Rectal smooth muscle tissue (tissue), 1 donor: ENCODE measurements at regions not wholly inside any gene's neighbourhood (a gene's known extent, or its start where the extent isn't known, plus 50 kb on each side); places are given as distances from the start of the nearest gene placed in this dataset.
"Not testable (repeated sequence)": the region's sequence is repeated elsewhere in the genome, so short reads cannot be mapped to it uniquely, and the experiment has no call there.

ENCODE experiments used
- H3K27ac ChIP-seq: one replicate; pipeline ENCODE4 v1.7.0; 2013; ENCODE audit warnings: low read depth, low read length, inconsistent platforms
- H3K27me3 ChIP-seq: one replicate; pipeline ENCODE4 v1.7.0; 2013; ENCODE audit warnings: low read length; ENCODE audit not compliant: control insufficient read depth, insufficient read depth
- H3K36me3 ChIP-seq: one replicate; pipeline ENCODE4 v1.7.0; 2013; ENCODE audit warnings: low read length; ENCODE audit not compliant: control insufficient read depth, insufficient read depth
- H3K4me1 ChIP-seq: one replicate; pipeline ENCODE4 v1.7.0; 2013; ENCODE audit warnings: low read length; ENCODE audit not compliant: control insufficient read depth, insufficient read depth
- H3K4me3 ChIP-seq: one replicate; pipeline ENCODE4 v1.7.0; 2013; ENCODE audit warnings: low read length
- H3K9ac ChIP-seq: one replicate; pipeline ENCODE4 v1.7.0; 2013; ENCODE audit warnings: low read length

DNA sequence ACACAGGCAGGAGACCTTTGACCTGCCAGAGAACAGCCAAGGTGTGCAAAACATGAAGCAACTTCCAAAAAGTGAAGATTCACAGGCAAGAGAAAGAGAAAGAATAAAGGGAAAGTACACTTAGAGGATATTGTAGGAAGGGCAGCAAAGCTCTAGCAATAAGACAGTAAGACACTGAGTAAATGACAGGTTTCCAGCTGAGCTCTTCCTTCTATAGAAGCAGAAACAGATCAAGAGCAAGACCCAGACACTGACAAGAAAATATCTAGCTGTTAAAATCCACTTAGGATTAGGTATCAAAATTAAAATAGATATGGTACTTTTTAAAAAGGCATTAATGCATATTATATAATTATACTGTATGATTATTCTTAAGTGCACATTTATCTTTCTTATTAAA, 333.4 kb downstream of the RAP2B start:
- H3K4me3 ChIP-seq = no peak overlapping the region
- no peak overlapping the region for H3K9ac ChIP-seq

DNA sequence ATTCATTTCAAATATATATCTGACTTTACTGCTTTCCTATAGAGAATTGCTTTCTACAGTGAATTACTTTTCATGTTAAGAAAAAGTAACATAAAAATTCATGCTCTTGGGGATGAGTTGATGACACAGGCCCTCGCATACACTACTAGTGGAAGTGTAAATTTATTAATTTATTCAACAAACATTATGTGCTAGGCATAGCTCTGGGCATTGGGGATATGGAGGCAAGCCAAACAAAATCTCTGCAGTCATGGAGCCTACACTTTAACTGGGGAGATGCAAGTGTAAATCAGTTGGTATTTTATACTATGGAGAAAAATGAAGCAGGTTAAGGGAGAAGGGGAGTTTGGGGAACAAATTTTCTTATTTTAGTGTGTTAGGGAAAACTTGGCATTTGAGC, 340.7 kb downstream of the RAP2B start:
- Histone ChIP-seq H3K9ac (no peak overlapping the region), H3K27ac (no peak overlapping the region), H3K27me3 (no peaks in the 10 kb centered on the region), H3K36me3 (no peaks in the 10 kb centered on the region), H3K4me3 (no peak overlapping the region), H3K4me1 (no peaks in the 10 kb centered on the region)

More for the DNA sequence above, 333.4 kb downstream of the RAP2B start:
- H3K36me3 ChIP-seq = no peaks in the 10 kb centered on the region
- no peaks in the 10 kb centered on the region for H3K4me1 ChIP-seq
- no peak overlapping the region for H3K27ac ChIP-seq
- H3K27me3 ChIP-seq = no peaks in the 10 kb centered on the region

DNA sequence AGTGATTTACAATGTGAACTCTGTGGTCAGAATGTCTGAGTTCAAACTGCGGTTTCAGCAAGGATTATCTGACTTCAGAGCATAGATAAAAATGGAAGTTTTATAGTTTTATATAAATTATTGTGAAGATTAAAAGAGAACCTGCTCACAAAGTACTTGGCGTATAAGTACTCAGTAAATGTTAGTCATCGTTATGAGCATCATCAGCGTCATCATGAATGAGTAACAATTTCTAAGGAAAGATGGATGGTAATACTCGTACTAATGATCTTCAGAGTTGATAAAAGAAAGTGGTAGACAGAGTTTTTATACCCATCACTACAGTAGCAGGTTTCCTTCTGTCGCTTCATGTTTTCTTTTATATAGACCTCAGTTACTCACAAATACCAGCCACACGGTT, 341.8 kb downstream of the RAP2B start:
- no peak overlapping the region for H3K4me3 ChIP-seq
- H3K4me1 ChIP-seq = no peaks in the 10 kb centered on the region

DNA sequence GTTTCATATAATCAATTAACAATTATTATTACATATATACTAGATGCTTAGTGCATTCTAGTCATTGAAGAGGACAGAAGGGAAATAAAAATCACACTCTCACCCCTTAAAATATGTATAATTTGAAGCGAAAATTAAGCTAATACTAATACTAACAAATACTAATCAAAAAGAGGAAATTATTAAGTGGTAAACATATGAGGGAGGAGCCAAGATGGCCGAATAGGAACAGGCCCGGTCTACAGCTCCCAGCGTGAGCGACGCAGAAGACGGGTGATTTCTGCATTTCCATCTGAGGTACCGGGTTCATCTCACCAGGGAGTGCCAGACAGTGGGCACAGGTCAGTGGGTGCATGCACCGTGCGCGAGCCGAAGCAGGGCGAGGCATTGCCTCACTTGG, 344.2 kb downstream of the RAP2B start:
- not testable (repeated sequence) for H3K36me3 ChIP-seq, H3K27ac ChIP-seq, H3K4me1 ChIP-seq, H3K27me3 ChIP-seq, H3K4me3 ChIP-seq, H3K9ac ChIP-seq

More for the DNA sequence above, 341.8 kb downstream of the RAP2B start:
- Histone ChIP-seq H3K27me3 (no peaks in the 10 kb centered on the region), H3K9ac (no peak overlapping the region), H3K27ac (no peak overlapping the region), H3K36me3 (no peaks in the 10 kb centered on the region)

DNA sequence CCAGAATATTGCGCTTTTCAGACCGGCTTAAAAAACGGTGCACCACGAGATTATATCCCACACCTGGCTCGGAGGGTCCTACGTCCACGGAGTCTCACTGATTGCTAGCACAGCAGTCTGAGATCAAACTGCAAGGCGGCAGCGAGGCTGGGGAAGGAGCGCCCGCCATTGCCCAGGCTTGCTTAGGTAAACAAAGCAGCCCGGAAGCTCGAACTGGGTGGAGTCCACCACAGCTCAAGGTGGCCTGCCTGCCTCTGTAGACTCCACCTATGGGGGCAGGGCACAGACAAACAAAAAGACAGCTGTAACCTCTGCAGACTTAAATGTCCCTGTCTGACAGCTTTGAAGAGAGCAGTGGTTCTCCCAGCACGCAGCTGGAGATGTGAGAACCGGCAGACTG, 344.7 kb downstream of the RAP2B start:
- not testable (repeated sequence) for H3K9ac ChIP-seq, H3K4me1 ChIP-seq, H3K36me3 ChIP-seq, H3K4me3 ChIP-seq, H3K27me3 ChIP-seq, H3K27ac ChIP-seq

DNA sequence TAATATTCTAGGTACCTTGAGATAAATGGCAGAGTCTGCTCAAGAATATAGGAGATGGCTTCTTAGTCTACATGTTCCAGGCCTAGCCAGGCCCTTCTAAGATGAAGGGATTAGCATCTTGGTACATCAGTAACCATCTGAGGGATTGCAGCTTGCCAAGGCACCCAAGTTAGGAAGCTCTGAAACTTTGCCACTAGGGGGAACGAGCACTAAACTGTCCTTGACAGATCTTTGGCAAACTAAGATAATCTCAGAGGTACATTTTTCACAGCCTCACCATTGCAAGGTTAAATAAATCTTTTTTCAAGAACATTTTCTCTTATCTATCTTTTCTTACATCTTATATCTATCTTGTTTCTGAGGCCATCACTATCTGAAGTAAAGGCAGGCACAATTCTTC, 351.2 kb downstream of the RAP2B start:
- Histone ChIP-seq H3K4me1 (no peaks in the 10 kb centered on the region), H3K4me3 (no peak overlapping the region), H3K9ac (no peak overlapping the region), H3K27ac (no peak overlapping the region), H3K27me3 (no peaks in the 10 kb centered on the region), H3K36me3 (no peaks in the 10 kb centered on the region)

DNA sequence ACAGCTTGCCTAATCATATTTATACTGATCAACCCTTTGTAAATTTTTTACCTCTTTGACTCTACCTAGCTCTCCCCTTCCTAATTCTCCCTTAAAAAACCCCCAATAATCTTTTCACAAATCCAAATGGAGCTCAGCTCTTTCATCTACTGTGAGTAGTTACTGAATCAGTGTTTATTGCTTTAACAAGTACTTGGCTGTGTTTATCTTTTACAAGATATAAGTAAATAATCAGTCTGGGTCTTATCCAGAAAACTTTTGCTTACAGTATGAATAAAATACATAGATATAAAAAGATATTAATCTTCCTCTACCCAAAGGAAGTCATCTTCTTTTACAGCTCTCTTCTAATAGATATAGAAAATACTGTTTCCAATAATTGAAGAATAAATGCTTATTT, 366.4 kb downstream of the RAP2B start:
- Histone ChIP-seq H3K9ac (no peak overlapping the region), H3K27me3 (peaks cover 2% of the 10 kb centered on the region), H3K36me3 (no peaks in the 10 kb centered on the region), H3K27ac (no peak overlapping the region), H3K4me1 (no peaks in the 10 kb centered on the region), H3K4me3 (no peak overlapping the region)

DNA sequence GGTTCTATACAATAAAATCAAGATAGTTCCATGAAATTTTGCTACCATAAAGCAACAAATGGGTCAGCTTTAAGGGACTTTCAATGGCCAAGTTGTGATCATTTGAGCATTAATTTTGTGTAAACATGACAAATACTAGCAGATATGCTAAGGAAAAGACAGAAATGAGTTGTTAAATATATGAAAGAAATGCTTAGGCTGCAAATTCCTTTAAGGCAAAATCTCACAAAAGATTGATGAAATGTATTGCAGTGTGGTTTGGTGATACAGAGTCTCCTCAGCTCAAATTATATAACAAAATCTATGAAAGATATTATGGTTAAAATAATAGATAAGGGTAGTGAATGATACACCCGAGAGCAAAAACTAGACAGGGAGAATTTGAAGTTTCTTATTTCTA, 377.2 kb downstream of the RAP2B start:
- no peaks in the 10 kb centered on the region for H3K4me1 ChIP-seq
- H3K9ac ChIP-seq = no peak overlapping the region
- H3K4me3 ChIP-seq = no peak overlapping the region
- no peaks in the 10 kb centered on the region for H3K36me3 ChIP-seq
- H3K27ac ChIP-seq = no peak overlapping the region
- no peaks in the 10 kb centered on the region for H3K27me3 ChIP-seq

DNA sequence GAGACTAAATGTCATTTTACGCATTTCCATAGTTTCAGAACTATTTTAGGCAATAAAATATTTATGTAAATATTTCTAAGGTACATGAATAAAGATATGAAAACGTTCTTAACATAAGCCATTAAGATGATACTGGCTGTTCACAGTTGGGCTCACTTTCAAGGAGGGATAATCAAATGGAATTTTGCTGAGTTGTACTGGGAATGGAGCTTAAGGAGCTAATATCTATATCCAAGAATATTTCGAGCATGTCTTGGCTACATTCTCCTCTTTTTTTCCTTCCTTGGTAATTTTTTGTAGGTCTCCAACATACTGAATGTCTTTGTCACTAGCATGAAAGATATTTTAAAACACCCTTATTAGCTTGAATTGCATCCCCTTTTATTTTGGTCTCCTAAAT, 383.4 kb downstream of the RAP2B start:
- Histone ChIP-seq H3K4me3 (no peak overlapping the region), H3K4me1 (no peaks in the 10 kb centered on the region), H3K27me3 (no peaks in the 10 kb centered on the region), H3K27ac (no peak overlapping the region), H3K36me3 (no peaks in the 10 kb centered on the region), H3K9ac (no peak overlapping the region)

DNA sequence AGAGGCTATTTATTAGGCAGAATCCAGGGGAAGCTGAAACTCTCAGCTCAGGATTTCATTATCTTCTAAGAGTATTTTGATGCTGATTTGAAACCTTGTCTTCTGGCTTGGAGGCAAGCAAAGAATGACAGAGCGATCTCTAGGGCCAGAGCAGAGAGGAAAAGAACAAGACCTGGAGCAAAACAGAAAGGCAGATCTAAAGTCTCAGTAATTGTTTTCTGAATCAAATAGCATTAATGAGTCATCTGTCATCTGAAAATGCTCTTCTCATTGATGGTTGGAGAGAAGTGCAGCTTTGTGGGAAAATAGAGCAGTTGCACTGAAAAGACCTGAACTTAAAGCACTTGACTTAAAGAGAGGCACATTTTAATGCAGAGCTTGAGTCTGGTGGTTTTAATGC, 385.9 kb downstream of the RAP2B start:
- no peak overlapping the region for H3K27ac ChIP-seq
- no peak overlapping the region for H3K4me3 ChIP-seq
- H3K4me1 ChIP-seq = no peaks in the 10 kb centered on the region
- no peaks in the 10 kb centered on the region for H3K36me3 ChIP-seq
- no peaks in the 10 kb centered on the region for H3K27me3 ChIP-seq
- H3K9ac ChIP-seq = no peak overlapping the region

DNA sequence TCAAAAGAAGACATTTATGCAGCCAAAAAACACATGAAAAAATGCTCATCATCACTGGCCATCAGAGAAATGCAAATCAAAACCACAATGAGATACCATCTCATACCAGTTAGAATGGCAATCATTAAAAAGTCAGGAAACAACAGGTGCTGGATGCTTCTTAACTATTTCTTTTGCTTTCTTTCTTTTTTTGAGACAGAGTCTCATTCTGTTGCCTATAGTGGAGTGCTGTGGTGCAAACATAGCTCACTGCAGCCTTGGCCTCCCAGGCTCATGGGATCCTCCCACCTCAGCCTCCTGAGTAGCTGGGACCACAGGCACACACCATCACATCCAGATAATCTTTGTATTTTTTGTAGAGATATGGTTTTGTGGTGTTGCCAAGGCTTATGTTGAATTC, 387.7 kb downstream of the RAP2B start:
- H3K36me3 ChIP-seq, H3K4me1 ChIP-seq, H3K27ac ChIP-seq, H3K4me3 ChIP-seq, H3K27me3 ChIP-seq, H3K9ac ChIP-seq: not testable (repeated sequence)

DNA sequence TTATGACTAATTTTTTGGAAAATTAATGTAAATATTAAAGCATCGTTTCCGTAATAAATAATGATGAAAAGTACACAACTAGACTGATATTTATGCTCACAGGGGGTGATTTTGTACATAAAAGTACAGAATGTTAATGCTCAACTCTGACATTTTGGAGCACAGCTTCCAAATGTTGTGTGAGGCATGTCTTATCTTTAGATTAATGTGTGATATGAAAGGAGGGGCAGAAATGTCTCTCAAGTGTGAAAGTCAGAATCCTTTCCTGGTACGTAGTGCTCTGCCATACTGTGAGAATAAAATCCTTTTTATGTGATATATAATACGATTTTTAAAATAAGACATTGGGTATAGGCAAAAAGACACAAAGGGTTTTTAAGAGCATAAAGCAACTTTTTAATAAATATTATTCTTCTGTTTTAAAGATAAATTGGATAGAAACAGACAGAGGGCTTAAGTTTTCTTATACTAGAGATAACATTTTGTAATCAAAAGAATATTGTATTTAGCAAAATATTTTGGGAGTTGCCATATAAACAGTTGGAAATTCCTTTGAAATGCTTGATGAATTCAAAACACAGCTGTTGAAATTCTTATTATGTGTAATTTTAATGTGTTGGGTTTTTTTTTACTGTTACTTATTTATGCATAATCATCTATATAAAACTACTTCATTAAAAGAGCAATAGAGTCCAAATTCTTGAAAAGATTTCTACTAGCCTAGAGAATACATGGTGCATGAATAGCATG, 389.7 kb downstream of the RAP2B start:
- Histone ChIP-seq H3K4me1 (no peaks in the 10 kb centered on the region), H3K36me3 (no peaks in the 10 kb centered on the region), H3K27me3 (no peaks in the 10 kb centered on the region), H3K4me3 (no peak overlapping the region), H3K9ac (no peak overlapping the region), H3K27ac (no peak overlapping the region)

DNA sequence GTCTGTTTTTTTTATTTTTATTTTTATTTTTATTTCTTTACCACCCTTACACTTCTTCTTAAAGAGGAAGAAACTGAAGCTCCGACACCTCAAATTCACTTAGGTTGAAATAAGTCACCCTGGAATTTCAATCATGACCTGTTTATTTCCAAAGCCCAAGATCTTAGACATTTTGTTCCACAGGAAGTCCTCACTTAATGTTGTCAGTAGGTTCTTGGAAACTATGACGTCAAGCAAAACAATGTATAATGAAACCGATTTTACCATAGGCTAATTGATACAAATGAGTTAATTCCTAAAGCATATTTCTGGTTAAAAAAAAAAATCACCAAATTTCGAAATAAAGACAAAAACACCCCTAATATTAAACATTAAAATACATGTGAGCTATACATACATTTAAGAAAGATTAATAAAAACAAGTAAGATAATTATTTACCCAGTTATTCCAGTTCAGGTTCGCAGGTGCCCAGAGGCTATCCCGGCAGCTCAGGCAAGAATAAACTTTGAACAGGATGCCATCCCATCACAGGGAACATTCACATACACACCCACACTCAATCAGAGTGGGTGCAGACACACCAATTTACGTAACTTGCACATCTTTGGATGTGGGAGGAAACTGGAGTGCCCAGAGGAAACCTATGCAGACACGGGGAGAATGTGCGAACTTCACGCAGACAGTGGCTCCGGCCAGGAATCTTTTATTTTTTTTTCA, 391.0 kb downstream of the RAP2B start:
- Histone ChIP-seq H3K36me3 (no peaks in the 10 kb centered on the region), H3K9ac (no peak overlapping the region), H3K4me3 (no peak overlapping the region), H3K27me3 (no peaks in the 10 kb centered on the region), H3K4me1 (no peaks in the 10 kb centered on the region), H3K27ac (no peak overlapping the region)
